B cell (primary cell): ENCODE measurements at regions not wholly inside any gene's neighbourhood (a gene's known extent, or its start where the extent isn't known, plus 50 kb on each side); places are given as distances from the start of the nearest gene placed in this dataset.

ENCODE experiments used
- CTCF ChIP-seq: fragments of 200-600 bp; IDR thresholded peaks from one replicate; pipeline ENCODE4 v1.8.0; 2022; ENCODE audit warnings: antibody characterized with exemption, mild to moderate bottlenecking
- EZH2 ChIP-seq: IDR thresholded peaks from 2 replicates; pipeline ENCODE4 v1.6.1; 2012; ENCODE audit warnings: borderline replicate concordance, low read depth, mild to moderate bottlenecking, moderate library complexity, low read length; ENCODE audit not compliant: insufficient read depth, poor library complexity, severe bottlenecking

GRCh38 chr4:83772685-83773084 lies 236.8 kb downstream of the GPAT3 start:
- TF ChIP-seq CTCF (no peak), EZH2 (no peak)
